HG03108 (cell line): ENCODE measurements at regions not wholly inside any gene's neighbourhood (a gene's known extent, or its start where the extent isn't known, plus 50 kb on each side); places are given as distances from the start of the nearest gene placed in this dataset.

ENCODE experiments used
- ATAC-seq: cut with Tn5 transposase; IDR thresholded peaks from one replicate; pipeline ENCODE4 v1.9.1; 2021; ENCODE audit warnings: moderate library complexity; ENCODE audit not compliant: unreplicated experiment

DNA sequence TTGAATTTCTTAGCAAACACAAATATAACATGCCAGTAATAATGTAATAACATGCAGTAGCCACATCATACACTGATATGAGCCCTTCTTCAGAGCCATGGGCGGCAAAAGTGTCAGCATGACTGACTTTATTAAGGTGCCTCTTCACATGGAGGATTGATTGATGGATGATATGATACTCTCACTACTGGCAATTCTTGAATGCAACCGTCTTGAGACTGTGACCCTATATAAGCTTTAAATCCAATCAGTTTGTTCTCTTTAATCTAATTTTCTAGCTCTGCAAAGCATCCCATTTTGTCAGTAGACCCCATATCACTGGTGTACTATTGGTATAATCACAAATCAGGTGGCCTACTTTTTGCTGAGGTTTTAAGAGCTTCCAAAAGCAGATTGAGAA is 463.7 kb upstream of the ROBO2 start:
- ATAC-seq, result no peak

DNA sequence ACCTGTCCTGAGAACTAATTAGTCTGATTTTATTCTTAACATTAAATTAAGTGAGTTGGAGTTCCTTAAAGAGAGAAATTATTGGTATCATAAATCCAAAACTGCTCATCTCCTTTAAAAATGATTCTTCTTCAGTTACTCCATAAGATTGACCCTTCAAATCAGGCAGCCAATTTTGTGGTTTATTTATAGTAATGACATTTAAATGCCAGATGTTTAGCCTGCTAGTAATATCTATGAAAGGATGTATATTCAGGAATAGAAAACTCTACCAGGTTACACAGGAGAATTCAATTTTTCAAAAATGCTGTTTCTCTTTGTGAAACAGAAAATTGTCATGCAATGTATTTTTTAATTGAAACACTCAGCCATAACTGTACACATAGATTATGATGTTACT is 457.8 kb upstream of the ROBO2 start:
- no peak for ATAC-seq

DNA sequence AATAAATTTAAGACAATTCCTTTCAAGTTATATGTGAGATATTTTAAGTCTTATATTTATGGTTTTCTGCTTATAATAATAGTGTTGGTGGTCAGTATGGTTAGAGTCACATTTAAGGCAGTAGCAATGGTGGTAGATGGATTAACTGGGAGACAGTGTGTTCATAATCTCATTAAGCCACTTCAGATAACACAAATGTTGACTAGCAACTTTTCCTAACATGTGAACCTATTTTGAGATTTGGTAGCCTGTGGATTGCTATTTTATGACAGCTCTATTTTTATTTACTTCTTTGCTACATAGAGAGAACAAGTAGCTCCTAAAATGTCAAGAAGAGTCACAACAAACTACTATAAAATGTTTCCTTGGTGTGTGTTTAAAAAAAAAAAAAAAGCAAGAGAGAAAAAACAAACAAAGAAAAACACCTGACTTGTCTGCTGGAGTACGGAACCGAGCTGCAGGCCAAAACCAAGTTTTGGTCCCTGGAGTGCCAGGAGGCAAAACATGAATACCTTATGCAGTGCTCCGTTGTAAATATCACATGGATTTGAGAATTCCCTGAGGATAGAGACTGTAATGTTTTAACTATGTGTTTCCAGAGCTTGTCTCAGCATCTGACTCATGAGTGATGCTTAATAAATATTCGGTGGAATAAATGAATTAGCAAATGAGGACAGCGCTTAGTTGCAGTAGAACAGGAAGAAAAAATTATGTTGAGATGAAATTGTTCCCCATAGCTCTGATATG is 457.1 kb upstream of the ROBO2 start:
- ATAC-seq, result no peak

DNA sequence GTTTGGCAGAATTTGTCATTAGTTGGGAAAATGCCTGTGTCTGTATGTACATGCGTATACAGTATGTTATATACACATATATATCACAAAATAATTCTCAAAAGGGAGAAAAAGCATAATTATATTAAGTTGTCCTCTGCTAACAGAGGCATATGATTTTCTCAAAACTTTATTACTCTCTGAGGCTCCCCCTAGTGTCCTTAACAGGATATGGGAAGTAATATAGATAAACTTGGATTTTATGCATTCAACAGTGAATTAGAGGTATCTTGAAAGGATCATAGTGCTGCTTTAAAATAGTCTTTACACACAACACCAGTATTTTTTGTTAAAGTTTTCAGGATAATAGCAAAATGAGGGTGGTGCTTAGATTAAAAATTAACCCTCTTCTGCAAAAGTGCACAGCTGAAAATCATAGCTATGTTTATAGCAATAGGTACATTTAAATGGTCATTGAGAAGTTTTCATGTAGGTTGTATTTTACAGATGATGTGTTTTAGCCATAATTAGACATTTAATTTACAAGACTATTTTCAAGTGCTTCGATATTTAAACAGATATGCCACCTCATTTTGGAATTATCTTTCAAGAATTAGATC is 454.0 kb upstream of the ROBO2 start:
- no peak for ATAC-seq

DNA sequence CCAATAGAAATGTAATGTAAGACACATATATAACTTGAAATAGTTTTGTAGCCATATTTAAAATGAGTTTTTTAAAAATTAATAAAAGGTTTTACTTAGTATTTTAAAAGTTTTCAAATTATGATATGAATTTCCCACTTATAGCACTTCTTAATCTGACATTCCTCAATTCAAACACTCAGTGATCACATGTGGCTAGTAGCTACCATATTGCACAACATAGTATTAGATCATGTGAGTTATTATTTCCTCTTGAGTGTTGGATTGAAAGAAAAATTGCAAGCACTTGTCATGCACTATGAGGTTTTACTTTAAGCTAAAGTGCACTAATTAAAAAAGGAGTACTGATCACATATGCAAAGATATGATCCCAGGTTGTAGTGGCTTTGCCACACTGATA is 453.4 kb upstream of the ROBO2 start:
- ATAC-seq, result no peak

DNA sequence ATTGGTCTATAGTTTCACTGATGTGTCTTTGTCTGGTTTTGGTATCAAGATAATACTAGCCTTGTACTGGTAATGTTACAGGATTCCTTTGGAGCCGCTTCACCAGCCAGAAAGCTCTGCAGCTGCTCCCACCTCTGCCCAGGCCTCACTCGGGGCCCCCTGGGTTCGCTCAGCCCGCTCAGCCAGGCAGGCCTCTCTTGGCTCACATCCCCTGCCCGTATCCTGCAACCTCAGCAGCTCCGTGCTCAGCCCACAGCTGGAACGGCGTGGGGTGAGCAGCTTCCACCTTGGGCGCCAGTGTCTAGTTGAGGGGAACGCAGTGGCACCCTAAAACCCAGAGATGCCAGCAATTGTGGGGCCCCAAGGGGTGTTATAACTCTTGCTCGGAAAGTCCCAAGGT is 429.7 kb upstream of the ROBO2 start:
- no peak for ATAC-seq

DNA sequence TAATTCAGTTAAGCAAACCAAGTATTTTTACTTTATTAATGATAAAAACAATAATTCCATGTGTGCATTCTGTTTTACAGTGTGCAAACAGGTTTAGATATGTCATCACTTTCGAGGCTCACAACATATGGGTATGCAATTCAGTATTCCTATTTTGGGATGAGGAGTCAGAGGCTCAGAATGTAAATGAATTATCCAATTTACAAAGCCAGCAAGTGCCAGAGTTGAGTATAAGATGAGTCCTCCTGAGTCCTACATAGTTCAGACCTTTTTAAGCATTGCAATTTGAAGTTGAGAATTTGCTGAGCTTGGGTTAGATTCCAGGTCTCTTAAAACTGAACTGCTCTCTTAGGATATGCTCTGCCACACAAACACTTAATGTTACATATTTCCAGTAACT is 424.2 kb upstream of the ROBO2 start:
- ATAC-seq, result no peak

DNA sequence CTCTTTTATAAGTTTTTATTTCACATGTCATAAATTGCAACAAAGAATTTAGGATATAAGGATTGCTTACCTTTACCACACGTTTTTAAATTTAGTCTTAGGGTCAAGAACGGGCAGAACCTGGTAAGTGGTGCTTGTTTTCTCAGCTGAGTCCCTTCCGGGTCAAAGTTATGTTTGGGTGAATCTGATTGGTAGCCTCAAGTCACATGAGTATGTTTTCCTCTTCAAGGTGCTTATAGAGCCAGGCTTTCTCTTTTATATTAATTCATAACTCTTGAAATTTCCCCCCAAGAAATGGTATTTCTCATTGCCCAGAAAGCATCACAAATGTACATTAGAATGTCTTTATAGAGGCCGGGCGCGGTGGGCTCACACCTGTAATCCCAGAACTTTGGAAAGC is 415.7 kb upstream of the ROBO2 start:
- ATAC-seq, result no peak

DNA sequence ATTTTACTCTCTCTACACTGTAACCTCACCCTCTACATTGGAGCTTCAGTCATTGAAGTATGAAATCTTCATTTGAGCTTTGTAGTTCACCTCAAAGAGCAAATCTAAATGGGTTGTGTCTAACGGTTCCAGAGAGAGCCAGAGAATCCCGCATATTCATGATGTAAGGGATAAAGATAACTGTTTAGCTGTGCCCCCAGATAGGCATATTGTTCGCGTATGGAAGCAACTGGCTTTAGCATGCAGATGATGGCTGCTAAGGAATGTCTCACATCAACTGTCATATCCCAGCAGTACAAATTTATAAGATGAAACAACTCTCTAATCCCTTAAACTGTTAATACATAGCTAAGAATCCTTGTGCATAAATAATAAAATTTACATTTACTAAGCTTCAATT is 412.7 kb upstream of the ROBO2 start:
- no peak for ATAC-seq

DNA sequence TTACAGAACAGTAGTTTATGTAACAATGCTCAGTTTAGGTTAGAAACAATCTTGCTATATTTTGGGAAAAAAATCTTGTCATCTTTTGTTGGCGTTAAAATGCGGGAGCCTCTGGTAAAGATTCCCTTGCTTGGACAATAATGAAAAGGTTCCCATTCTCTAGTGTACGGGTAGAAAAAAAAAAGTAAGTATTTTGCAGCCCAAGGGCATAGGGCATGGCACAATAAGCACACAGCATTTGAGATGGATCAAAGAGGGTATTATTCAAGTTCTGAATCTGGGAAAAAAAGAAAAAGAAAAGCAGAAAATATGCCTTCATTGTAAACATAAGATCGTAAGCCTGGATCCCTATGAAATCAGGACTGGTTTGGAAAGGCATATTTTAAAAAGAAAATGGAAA is 408.6 kb upstream of the ROBO2 start:
- ATAC-seq, result no peak

DNA sequence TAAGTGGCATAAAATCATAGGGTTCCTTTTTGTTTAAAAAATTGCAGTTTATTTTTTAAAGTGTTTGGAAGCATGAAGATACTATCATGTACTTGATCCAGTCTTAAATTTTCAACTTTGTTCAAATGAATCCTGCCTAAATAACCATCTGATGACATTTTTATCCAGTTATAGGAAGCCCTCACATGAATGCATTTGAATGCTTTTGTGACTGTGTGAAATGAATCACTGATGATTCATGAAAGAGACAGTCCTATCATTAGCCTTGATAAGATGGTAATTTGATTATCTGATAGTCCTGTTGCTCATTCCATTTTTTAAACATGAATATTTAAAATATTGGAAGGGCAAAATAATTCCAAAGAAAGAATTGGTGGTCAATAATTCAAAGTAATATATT is 401.9 kb upstream of the ROBO2 start:
- ATAC-seq, result no peak

DNA sequence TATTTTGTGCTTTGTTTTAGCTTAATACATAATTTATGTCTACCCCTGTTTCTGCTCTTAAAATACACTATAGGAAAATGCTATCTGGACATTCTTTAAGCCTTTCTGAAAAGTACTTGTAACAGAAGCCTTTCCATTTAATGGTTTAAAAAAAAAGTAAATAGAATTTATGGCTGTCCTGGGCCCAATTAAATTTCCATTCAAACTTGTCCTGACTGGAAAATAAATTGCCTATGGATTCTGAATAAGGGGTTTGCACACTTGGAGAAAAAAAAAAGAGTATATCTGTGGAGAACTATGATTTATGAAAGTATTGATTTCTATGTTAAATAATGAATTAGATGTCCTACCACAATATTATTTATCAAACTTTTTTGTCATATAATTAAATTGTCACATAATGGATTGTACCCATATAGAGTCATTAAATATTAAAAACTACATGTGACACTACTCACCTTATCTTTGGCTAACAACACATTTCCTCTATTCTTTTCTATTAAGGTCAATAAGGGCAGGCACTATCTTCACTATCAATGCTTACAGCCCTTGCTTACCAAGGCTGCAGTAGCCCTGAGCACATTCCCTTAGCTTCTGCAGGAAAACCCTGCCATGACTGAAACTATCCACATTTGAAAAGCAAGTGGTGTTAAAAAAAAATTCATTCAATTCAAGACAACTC is 396.1 kb upstream of the ROBO2 start:
- no peak for ATAC-seq

DNA sequence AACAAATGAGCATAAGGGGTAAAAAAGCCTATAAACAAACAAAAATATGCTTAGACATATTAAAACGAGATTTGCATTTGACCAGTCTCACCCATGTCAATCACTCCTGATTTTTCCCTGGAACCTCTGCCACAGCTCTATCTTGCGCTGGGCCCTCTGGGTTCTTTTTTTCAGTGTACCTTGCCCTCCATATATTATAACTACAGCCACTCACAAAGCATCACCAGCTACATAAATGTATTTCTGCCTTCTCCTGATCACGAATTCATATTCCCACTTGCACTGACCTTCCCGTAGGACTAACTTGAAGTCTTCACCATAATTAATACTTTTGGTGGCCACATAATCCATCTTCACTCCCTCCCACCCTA is 395.6 kb upstream of the ROBO2 start:
- no peak for ATAC-seq

DNA sequence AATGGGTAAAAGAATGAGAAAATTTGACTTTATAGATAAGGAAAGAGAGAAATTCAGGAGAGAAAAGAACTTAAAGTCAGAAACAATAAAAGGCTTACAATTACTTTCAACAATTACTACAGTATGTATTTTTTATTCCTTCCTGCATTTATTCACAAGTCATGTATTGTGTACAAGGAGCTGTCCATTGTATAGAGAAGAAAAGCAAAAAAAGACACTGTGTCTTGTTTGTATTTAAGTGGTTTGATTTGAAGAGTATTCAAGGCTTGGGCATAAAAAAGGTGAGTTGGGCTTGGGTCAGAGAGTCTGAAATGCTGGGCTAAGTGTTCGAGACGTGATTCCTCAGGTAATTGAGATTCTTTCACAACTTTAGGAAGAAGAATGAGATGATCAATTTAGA is 394.2 kb upstream of the ROBO2 start:
- ATAC-seq, result no peak

DNA sequence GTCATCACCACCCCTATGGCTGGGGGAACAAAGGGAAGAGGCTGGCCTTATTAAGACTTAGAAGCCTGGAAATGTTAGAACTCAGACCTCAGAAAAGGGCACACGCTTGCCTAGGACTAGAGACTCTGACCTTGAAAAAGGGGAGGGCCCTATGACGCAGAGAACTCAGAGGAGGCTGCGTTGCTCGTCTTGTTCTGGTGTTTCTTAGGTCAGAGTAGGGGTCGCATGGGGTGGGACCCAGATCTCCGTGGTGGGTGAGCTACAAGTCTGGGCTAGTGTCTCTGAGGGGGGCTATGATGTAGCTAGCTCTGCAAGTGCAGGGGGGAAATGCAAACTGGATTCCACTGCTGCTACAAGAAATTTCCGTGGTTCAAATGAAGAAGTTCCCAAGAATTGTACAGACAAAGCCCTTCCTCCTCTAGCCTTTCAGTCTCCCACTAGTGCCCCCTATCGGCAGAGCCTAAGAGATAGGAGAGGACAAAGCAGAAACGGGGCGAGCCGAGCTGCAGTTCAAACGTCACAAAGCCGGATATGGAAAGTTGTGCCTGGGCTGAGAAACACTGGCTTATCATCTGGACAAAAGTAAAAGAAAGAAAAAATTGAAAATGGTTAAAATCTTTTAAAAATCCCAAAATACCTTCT is 392.9 kb upstream of the ROBO2 start:
- no peak for ATAC-seq

DNA sequence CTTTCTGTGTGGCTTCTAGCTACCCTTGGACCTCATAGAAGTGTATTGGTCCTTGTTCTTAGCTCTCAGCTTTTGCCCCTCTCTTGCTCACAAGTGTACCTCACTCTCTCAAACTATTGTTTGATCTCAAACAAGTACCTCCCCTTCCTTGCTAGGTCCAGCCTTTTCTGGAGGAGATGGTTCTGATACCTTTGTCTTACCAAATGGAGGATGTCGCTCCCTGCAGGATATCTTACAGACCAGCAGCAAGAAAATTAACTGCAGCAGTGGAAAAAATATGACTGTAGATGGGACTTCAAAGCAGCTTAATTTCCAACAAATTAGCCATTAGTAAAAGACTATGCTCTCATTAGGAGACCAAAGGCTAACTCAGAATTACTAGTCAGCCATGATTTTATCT is 388.1 kb upstream of the ROBO2 start:
- no peak for ATAC-seq

DNA sequence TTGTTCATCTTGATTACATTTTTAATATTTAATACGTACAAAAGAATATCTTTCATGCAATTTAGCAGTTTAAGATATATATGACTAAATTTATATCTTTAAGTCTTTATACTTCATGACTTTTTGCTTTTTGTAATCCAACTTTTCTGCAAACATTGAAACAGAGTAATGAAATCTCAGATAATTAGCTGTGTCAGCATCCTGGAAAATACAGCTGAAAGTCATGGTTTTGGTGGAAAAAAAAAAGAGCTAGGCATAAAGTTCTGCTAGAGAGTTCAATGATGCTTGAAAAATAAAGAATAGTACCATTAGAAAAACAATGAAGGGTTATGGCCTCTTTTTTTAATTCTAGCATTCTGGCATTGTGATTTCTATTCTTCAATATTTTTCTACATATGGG is 387.4 kb upstream of the ROBO2 start:
- ATAC-seq, result no peak

DNA sequence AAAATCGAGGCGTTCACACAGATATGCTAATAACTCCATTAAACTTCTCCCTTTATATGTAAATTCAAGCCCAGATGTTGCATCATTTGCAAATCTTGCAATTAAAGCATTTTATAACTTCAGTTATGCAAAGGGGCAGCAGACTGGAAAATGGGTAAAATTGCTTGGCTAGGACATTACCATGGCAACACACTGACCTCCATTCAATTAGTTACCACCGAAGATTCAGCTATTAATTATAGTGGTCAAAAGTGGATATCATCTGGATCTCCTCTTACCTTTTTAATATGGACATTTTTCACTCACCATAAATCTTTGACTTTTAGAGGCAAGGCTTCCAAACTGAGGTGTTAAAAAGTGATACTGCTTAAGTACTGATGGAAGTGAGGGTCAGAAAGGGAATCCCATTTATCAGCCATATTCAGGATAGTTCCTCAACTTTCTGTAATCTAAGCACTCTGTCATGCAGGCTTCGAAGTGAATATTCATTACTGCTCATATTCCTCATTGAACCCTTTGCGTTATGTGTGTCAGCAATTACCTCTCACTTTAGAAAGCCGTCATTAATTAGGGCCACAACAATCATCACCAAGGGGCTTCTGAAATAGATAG is 386.2 kb upstream of the ROBO2 start:
- ATAC-seq, result no peak

DNA sequence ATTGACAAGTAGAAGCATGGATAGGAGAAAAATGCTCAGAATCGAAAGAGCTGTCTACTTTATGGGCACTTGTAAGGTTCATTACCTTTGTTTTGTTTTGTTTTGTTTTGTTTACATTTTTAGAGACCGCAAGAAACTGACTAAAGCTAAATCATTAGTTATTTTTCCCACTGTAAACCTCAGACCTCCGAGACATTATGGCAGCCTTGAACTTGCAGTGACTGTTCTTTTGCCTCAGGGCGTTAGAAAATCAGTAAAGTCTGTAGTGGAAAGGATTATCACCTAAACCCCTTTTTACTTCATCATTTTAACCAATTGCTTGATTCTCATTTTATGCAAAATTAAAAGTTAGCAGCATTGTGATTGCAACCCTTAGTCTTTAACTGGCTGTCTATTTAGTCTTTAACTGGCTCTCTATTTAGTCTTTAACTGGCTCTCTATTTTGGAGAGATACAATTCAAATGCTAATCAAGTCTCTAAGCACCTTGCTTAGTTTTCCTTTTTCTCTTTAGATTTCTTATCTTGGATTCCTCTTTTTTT is 383.3 kb upstream of the ROBO2 start:
- no peak for ATAC-seq

DNA sequence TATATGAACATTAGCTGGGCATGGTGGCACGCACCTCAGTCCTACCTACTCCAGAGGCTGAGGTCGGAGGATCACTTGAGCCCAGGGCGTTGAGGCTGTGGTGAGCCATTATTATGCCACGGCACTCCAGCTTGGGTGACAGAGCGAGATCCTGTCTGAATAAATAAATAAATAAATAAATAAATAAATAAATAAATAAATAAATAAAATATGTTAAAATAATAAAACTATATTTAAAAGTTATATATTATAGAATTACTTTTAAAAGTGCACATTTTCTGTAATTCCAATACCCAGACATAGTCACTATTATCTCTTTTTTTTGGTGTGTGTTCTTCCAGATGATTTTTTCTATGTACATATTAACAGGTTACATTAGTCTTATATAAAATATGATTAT is 382.0 kb upstream of the ROBO2 start:
- ATAC-seq, result no peak

DNA sequence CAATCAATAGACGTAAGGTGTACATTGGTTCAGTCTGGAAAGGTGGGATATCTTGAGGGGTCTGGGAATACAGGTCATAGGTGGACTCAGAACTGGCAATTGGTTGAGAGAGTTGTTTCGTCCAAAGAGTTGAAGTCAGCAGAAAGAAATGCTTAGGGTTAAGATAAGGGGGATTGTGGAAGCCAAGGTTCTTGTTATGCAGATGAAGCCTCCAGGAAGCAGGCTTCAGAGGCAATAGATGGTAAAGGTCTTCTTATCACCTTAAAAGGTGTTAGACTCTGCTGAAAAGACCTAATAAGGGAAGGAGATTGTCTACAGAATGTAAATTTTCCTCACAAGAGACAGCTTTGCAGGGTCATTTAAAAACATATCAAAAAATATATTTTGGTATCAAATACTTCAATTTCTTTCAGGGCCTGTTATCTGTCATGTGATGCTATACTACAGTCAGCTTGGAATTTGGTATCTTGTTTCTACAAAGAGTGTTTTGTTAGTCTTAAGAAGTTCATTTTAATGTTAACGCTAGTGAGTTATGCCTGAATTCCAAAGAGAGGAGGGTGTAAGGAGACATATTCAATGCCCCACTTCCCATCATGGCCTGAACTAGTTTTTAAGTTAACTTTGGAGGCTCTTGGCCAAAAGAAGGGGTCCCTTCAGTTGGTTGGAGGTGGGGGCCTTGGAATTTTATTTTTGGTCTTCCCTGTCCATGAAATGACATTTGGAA is 378.2 kb upstream of the ROBO2 start:
- no peak for ATAC-seq
